Gastroesophageal sphincter (tissue), 4 donors: ENCODE measurements at regions not wholly inside any gene's neighbourhood (a gene's known extent, or its start where the extent isn't known, plus 50 kb on each side); places are given as distances from the start of the nearest gene placed in this dataset.

ENCODE experiments used
- ATAC-seq: fragments of 150-250 bp; one replicate; pipeline ENCODE4 v1.9.1; 2016; ENCODE audit warnings: mild to moderate bottlenecking, moderate library complexity
- H3K27ac ChIP-seq, 4 donors: fragments of 200-600 bp; sonication (generic) in 3 of 4; 1 replicate in 3 of 4; 2 replicates in 1 of 4; pipeline ENCODE4 v1.5.1; 2016 to 2019
- H3K27me3 ChIP-seq: fragments of 200-600 bp; sonication (generic); one replicate; pipeline ENCODE4 v1.5.1; 2019
- H3K36me3 ChIP-seq, 2 donors: fragments of 200-600 bp; sonication (generic); one replicate each; pipeline ENCODE4 v1.5.1; 2019; ENCODE audit warnings: control low read depth in 1 of 2
- H3K4me1 ChIP-seq, 3 donors: fragments of 200-600 bp; sonication (generic); 1 replicate in 2 of 3; 2 replicates in 1 of 3; pipeline ENCODE4 v1.5.1; 2016 to 2019; ENCODE audit warnings: control low read depth in 2 of 3
- H3K4me3 ChIP-seq, 2 donors: fragments of 200-600 bp; sonication (generic); one replicate each; pipeline ENCODE4 v1.5.1; 2019; ENCODE audit warnings: mild to moderate bottlenecking in 1 of 2, moderate library complexity in 1 of 2
- H3K9me3 ChIP-seq, 3 donors: fragments of 200-600 bp; sonication (generic); one replicate each; pipeline ENCODE4 v1.5.1; 2017 to 2019; ENCODE audit warnings: control low read depth in 2 of 3
- CTCF ChIP-seq, 4 experiments: fragments of 200-600 bp in 2 of 4; fragments of 450-650 bp in 2 of 4; sonication (generic) in 1 of 4; IDR thresholded peaks; one replicate each; pipeline ENCODE4 v1.5.1; 2017 to 2019; ENCODE audit warnings: antibody characterized with exemption in 4 of 4, mild to moderate bottlenecking in 2 of 4, moderate library complexity in 2 of 4
- EP300 ChIP-seq: sonication (generic); formaldehyde crosslinking; IDR thresholded peaks from one replicate; pipeline ENCODE4 v1.6.1; 2017; ENCODE audit warnings: antibody characterized with exemption, mild to moderate bottlenecking
- POLR2A ChIP-seq, 2 donors: fragments of 450-650 bp; IDR thresholded peaks; one replicate each; pipeline ENCODE4 v1.6.1; 2017; ENCODE audit warnings: antibody characterized with exemption in 2 of 2, mild to moderate bottlenecking in 2 of 2, moderate library complexity in 1 of 2
- POLR2AphosphoS5 ChIP-seq: sonication (generic); formaldehyde crosslinking; IDR thresholded peaks from one replicate; pipeline ENCODE4 v1.6.1; 2017; ENCODE audit warnings: antibody characterized with exemption
- WGBS, 2 donors: methylation state at CpG; one replicate each; pipeline ENCODE4 v1.1.5; 2018; ENCODE audit warnings: low coverage in 1 of 2; 5-methylcytosine and 5-hydroxymethylcytosine counted together

DNA sequence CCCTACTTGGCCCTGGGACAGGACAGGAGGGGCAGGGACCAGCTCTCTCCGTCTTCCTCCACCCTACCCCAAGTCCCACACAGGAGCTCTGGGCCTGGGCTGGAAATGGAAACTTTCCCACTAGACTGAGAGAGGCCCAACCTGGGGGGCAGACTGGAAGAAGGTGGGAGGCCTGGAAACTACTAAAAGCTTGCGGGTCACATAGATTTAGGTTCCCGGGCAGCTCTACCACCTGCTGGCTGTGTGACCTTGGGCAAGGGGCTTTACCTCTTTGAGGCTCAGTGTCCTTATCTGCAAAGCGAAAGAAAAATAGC, 49.9 kb upstream of the CCDC174 start:
- Histone ChIP-seq H3K27ac (no peak overlapping the region), H3K4me1 (peaks cover 0 to 11% (median 6%) of the 10 kb centered on the region in 3 donors), H3K9me3 (no peaks in the 10 kb centered on the region), H3K36me3 (no peaks in the 10 kb centered on the region), H3K4me3 (no peak overlapping the region), H3K27me3 (peaks cover 88% of the 10 kb centered on the region)
- TF ChIP-seq POLR2AphosphoS5, result no peak
- no peak for TF ChIP-seq EP300
- no peak for TF ChIP-seq CTCF (IDR thresholded peaks at IDR 0.05)
- no peak for TF ChIP-seq POLR2A (IDR thresholded peaks at IDR 0.05)
- no peak for ATAC-seq
- 19 to 26% methylated on average over 3 of the region's 4 CpGs for WGBS, 2 donors
